DND-41 (cell line): ENCODE measurements at regions not wholly inside any gene's neighbourhood (a gene's known extent, or its start where the extent isn't known, plus 50 kb on each side); places are given as distances from the start of the nearest gene placed in this dataset.

Experiments
- CTCF ChIP-seq: IDR thresholded peaks from 2 replicates; pipeline ENCODE4 v1.5.1; 2012; ENCODE audit warnings: borderline replicate concordance, low read length, moderate library complexity, mild to moderate bottlenecking; ENCODE audit not compliant: poor library complexity, severe bottlenecking; ENCODE audit errors: extremely low read depth
- EZH2 ChIP-seq: IDR thresholded peaks from 3 replicates; pipeline ENCODE4 v1.6.1; 2012; ENCODE audit warnings: borderline replicate concordance, low read depth, mild to moderate bottlenecking, moderate library complexity, low read length, inconsistent platforms; ENCODE audit not compliant: severe bottlenecking

GRCh38 chr3:180280555-180280954 lies 243.8 kb upstream of the PEX5L start:
- TF ChIP-seq CTCF (no peak), EZH2 (no peak)
